NCI-H1930 (cell line): ENCODE measurements at regions not wholly inside any gene's neighbourhood (a gene's known extent, or its start where the extent isn't known, plus 50 kb on each side); places are given as distances from the start of the nearest gene placed in this dataset.

Experiments
- DNase-seq, 2 experiments: peaks; one replicate each; lab custom pipeline; 2025; lab: John Stamatoyannopoulos, UW

GRCh38 chr12:66962290-66962689 is 283.4 kb upstream of the GRIP1 start:
- no peak for DNase-seq

DNA sequence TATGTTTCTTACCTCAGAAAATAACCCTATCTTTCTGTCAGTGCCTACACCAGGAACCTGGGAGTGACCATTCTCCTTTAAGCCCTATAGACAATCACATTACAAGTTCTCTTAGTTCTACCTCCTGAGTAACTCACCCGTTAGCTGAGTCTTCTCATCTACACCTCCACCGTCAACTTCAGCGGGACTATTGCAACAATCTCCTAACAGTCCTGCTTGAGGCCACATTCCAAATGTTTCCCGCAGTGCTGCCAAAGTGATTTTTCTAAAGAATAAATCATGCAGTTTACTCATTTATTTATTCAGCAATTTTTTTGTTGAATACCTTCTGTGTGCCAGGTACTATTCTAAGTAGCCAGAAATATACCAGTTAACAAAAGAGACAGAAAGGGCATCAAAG is 285.0 kb upstream of the GRIP1 start:
- no peak for DNase-seq

- DNase-seq = no peak
Observed at GRCh38 chr12:66964629-66965028, 285.8 kb upstream of the GRIP1 start.

DNA sequence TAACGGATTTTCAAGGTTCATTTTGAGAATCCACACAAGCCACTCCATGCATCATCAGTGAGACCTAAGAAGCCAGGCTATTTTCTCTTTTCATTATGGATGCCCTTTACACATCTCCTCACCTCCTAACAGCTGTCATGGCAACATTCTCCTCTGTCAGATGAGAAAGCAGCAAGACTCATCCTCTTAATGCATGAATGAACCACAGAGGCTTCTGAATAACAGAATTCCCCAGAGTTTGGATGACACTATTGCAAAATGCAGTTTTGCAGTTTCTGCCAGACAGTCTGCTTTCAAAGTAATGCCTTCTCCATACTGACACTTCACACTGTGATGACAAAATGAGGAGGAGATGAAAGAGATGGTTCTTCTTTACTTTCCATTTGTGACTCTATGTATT is 286.7 kb upstream of the GRIP1 start:
- DNase-seq = peak; percentile 18 to 33

GRCh38 chr12:66971816-66972215 is 292.9 kb upstream of the GRIP1 start:
- DNase-seq = no peak

- peak in 1 of 2 experiments; percentile 28 for DNase-seq
Observed at GRCh38 chr12:66976526-66976925, 292.6 kb upstream of the CAND1 start.

DNA sequence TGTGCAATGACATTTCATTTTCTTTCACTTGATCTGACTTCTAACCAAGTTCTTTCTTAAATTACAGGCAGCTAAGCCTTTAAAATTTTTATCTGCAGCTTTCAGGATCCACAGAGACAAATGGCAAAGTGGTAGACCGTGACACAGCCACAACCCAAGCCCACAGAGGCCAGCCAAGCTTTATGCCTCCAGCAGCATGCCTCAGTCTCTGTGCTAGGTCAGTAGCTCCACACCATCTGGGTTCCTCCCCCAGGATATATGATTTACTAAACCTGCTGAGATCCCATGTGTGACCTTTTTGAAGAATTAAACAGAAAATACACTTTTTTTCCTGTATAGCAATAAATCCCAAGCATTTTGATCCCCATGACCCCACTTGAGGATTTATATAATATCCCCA is 290.4 kb upstream of the CAND1 start:
- no peak for DNase-seq

GRCh38 chr12:66979251-66979650 is 289.9 kb upstream of the CAND1 start:
- no peak for DNase-seq

GRCh38 chr12:66984077-66984476 is 285.1 kb upstream of the CAND1 start:
- DNase-seq = no peak

- no peak for DNase-seq
Observed at GRCh38 chr12:66984962-66985361, 284.2 kb upstream of the CAND1 start.

- no peak for DNase-seq
Observed at GRCh38 chr12:66999141-66999540, 270.0 kb upstream of the CAND1 start.

DNA sequence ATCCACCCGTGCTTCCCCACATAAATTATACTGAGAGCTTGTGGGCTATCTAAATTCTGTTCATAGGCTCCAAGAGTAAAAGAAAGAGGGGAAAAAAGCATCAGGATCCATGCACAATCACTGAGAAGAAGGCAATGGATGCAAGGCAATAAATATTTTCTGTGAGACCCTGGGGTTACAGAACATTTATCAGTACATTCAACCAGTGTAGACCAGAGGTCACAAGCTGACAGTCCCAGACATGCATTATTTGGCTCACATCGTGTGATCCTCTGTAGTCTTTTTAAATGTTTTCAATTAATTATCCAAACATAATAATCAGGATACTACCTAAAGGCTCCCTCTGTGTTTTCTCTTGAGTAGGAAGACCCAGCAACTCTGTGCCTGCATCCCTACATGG is 267.9 kb upstream of the CAND1 start:
- DNase-seq = no peak

GRCh38 chr12:67002720-67003119 is 266.4 kb upstream of the CAND1 start:
- DNase-seq = peak in 1 of 2 experiments; percentile 11

DNA sequence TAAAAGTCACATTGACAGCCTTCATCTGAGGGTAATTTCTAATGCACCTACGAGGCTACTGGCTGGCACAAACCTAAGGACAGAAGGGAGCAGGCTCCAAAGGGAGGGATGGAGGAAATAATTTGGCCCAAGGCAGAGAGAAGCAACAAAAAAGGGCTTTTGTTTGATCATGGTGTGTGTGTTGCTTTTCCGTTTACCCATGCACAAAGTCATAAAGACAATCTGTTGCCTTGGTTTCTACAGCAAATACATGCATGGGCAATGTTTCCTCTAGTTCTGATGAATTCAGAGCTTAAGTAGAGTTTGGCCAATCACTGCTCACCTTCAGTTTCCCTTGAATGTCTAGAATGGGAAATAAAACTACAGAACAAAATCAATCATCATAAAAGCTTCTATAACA is 262.5 kb upstream of the CAND1 start:
- DNase-seq = no peak

- DNase-seq = no peak
Observed at GRCh38 chr12:67014642-67015041, 254.5 kb upstream of the CAND1 start.

DNA sequence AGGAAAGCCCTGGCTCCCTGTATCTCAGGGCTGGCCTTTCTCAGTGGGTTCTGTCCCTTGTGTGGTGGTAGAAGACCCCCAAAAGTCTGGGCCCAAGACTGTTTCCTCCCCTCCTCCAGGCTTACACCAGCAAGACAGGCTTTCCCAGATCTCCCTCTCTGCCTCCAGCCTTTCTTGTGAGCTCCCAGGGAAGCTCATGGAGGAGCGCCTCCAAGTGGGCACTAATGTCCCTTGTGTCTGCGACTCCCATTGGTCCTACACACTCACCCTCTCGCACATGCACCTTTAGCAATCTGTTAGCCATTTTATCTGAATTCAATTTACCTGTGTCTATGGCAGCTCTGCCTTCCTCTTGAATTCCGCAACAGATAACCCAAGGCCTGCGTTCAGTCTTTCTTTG is 251.1 kb upstream of the CAND1 start:
- peak in 1 of 2 experiments; percentile 16 for DNase-seq

DNA sequence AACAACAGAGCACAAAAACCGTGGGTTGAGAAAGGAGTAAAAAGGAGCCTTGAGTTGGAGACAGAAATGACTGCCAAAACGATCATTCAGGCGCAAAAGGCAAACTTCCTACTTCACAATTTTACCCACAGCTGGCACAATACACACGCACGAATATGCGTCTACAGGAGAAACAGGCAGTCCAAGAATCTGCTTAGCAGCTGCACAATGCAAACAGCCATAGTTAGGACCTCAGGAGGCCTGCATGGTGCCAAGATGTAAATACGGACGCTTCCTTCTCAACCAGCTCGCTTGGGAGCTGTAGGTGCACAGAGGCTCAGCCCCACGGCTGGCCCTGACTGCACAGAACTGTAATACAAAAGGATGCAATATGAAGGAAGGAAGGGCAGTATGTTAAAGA is 250.1 kb upstream of the CAND1 start:
- peak; percentile 30 to 40 for DNase-seq

DNA sequence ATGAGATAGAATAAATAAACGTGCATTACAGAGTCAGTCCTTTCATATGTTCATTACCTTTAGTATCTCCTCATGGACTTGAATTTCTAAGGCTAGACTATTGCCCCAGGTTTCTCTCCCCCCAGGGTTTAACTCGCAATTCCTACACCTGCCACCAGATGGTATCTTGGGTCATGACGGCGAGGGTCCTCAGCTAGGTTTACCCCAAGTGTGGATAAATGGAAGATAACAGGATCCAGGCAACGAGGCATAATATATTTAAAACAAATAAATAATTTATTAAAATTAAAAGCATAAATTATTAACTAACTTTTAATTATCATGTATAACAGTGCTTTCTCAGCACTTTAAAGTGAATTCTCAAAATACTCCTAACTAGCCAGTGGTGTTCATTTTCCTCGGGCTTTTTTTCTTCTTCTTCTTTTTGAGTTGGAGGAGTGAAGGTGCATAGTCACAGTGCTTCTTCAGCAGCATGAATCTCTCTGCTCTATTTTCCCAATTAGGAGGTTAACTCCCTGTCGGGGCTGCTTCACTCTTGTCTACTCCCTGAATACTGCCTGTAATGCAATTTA is 243.5 kb upstream of the CAND1 start:
- DNase-seq = peak in 1 of 2 experiments; percentile 58

DNA sequence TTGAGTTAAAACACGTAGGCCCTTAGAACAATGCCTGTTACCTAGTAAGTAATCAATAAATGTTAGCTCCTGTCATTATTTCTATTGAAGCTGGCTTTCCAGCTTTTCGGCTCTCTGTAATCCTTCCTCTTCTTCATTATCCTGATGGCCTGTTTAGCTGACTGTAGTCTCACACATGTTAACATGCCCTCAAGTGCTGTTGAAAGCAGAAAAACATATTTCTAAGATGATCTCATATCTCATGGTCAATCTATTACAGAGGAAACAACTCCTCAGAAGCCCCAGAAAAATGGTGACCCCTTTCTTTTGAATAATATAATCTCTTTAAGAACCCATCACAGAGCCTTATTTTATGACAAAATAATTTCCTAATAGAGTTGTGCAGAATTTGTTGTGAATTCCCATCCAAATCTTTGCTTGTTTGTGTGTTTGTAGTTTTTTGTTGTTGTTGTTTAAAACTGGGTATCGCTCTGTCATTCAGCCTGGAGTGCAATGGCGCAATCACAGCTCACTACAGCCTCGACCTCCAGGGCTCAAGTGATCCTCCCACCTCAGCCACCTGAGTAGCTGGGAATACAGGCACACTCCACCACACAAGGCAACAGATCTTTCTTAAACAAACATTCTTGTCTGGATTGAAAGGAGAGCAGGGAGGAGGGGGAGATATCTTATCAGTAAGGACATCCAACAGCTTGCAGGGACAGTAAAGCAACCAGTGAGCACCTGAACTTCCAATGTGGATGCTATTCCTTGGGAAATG is 242.5 kb upstream of the CAND1 start:
- DNase-seq = peak in 1 of 2 experiments; percentile 27

DNA sequence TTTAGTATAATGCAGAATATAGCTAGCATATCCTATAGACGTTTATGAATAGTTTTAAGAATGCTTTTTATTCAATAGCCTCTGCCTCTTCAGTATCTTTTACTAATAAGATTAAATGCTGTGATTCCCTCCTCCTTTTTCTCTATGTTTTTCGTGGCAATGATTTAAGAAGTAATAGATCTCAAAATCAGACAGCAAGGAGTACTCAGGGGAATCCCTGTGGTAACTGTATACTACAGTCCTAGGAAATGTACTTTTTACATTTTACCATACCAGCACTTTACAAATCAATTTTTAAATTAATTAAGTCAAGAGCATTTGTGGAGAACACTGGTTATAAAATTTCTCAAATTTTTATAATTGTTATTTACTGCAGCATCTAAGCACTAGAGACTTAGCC is 240.6 kb upstream of the CAND1 start:
- no peak for DNase-seq

DNA sequence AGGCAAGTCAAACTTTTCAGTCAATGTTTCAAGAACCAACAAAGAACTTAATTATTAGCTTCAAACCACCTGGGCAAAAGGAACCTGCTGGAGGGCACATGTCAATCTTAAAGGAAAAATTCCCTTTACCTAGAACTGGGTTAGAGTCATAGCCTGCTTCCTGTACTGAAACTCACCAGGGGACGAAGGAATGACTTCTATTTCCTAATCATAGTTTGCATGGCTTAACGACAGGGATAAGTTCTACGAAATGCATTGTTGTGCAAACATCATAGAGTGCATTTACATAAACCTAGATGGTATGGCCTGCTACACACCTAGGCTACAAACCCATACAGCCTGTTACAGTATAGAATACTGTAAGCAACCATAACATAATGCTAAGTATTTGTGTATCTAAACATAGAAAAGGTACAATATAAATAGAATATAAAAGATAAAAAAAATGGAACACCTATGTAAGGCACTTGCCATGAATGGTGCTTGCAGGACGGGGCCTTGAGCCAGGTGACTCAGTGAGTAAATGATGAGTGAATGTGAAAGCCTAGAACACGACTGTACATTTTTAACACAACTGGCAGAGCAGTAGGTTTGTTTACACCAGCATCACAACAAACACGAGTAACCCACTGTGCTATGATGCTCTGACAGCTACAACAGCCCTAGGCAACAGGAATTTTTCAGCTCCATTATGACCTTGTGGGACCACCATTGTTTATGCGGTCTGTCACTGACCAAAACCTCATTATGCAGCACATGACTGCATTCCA is 234.9 kb upstream of the CAND1 start:
- DNase-seq = peak in 1 of 2 experiments; percentile 83

DNA sequence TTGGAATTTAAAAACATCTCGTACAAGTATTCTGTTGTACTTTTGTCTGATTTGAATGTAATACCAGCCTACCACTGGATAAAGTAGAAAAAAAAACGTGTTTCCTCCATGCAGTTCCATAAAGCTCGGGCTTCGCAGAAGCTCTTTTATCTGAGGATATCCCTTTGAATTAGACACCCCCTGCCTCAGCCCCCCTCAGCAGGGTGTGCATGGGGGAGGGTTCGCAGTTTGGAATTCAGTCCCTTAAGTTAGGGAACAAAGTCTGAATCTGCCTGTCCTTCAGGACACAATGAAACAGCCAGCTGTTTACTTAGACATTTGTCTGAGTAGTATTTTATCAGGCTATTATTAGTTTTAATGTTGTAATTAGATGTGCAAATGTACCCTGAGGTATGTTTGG is 234.0 kb upstream of the CAND1 start:
- peak; percentile 74 to 80 for DNase-seq

DNA sequence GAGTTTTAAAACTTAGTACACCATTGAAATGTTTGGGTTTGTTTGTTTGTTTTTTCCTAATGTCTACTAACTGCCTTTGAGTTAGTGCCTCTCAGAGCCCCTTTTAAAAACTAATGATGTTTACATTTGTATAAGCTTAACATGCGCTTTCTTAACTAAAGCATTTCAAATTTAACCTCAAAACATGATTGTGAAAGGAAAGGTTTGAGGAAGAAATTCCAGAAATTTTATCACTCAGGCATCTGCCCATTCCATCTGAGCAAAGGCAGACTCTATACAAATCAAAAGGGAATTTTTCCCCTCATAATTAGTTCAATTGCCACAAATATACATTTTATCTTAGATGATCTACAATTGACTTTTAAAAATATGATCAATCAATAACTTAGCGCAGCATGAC is 230.7 kb upstream of the CAND1 start:
- no peak for DNase-seq
